Naive B cell (primary cell): ENCODE measurements at regions not wholly inside any gene's neighbourhood (a gene's known extent, or its start where the extent isn't known, plus 50 kb on each side); places are given as distances from the start of the nearest gene placed in this dataset.
"Not testable (repeated sequence)": the region's sequence is repeated elsewhere in the genome, so short reads cannot be mapped to it uniquely, and the experiment has no call there.

Experiments used
- ATAC-seq, 2 donors: fragments of 150-1000 bp; cut with Tn5 transposase; 2 replicates each; pipeline ENCODE4 v1.10.0; 2021; ENCODE audit warnings: low read depth in 2 of 2, mild to moderate bottlenecking in 2 of 2, moderate library complexity in 2 of 2
- DNase-seq: peaks from one replicate; pipeline ENCODE4 v3.0.0; 2022
- H3K27ac Mint-ChIP-seq, 6 donors: one replicate each; pipeline ENCODE4 v1.8.0; 2020 to 2022; ENCODE audit warnings: mild to moderate bottlenecking in 6 of 6, mixed read lengths in 6 of 6, moderate library complexity in 5 of 6, inconsistent platforms in 2 of 6
- H3K27me3 Mint-ChIP-seq, 3 donors: one replicate each; pipeline ENCODE4 v1.8.0; 2021 to 2022; ENCODE audit warnings: mixed read lengths in 3 of 3, mild to moderate bottlenecking in 1 of 3
- H3K36me3 Mint-ChIP-seq, 2 donors: one replicate each; pipeline ENCODE4 v1.8.0; 2020 to 2022; ENCODE audit warnings: mixed read lengths in 2 of 2, inconsistent platforms in 1 of 2, mild to moderate bottlenecking in 1 of 2
- H3K4me1 Mint-ChIP-seq, 3 donors: one replicate each; pipeline ENCODE4 v1.8.0; 2020 to 2022; ENCODE audit warnings: mixed read lengths in 3 of 3, inconsistent platforms in 1 of 3, mild to moderate bottlenecking in 1 of 3, moderate library complexity in 1 of 3
- H3K4me3 Mint-ChIP-seq, 8 donors: one replicate each; pipeline ENCODE4 v1.8.0; 2020 to 2022; ENCODE audit warnings: mild to moderate bottlenecking in 8 of 8, mixed read lengths in 8 of 8, moderate library complexity in 8 of 8, inconsistent platforms in 2 of 8
- H3K9me3 Mint-ChIP-seq, 7 donors: one replicate each; pipeline ENCODE4 v1.8.0; 2020 to 2022; ENCODE audit warnings: mixed read lengths in 7 of 7, mild to moderate bottlenecking in 5 of 7, inconsistent platforms in 2 of 7, moderate library complexity in 1 of 7

DNA sequence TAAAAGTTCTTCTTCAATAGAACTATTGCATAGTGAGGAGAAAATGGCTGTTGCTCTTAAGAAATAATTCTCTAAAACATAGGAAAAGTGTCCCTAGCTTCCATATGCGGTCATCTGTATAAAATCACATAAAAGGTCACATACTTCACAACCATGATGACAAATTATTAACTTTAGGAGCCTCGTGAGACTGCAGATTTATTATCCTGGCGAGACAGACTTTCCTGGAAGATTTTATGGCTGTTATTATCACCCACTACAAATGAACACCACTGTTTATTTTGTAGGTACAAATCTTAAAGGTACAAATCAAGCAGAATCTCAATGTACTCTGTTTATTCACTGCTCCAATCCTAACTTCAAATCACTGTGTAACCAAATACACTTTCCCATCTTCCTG is 55.0 kb upstream of the AGAP4 start:
- not testable (repeated sequence) for DNase-seq, H3K4me1 Mint-ChIP-seq, H3K27me3 Mint-ChIP-seq, ATAC-seq, H3K9me3 Mint-ChIP-seq, H3K36me3 Mint-ChIP-seq, H3K4me3 Mint-ChIP-seq, H3K27ac Mint-ChIP-seq

DNA sequence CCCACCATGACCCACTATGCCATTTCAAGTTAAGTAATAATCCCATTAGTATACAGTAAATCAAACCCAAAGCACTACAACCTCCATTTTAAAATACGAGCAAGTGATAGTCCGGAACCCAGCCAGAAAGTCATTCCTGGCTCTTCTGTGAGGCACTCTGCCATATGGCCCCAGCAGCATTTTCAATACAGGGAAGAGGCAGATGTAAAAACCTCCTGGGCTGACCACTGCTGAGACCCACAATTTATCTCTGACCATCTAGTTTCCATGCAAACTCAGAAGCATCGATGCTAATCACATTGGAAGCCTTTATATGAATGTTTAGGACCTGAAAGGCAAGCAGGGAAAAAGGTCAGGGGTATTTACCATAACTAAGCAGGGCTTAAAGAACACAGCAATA is 56.3 kb upstream of the AGAP4 start:
- not testable (repeated sequence) for DNase-seq, H3K27ac Mint-ChIP-seq, H3K9me3 Mint-ChIP-seq, H3K4me1 Mint-ChIP-seq, ATAC-seq, H3K36me3 Mint-ChIP-seq, H3K27me3 Mint-ChIP-seq, H3K4me3 Mint-ChIP-seq

DNA sequence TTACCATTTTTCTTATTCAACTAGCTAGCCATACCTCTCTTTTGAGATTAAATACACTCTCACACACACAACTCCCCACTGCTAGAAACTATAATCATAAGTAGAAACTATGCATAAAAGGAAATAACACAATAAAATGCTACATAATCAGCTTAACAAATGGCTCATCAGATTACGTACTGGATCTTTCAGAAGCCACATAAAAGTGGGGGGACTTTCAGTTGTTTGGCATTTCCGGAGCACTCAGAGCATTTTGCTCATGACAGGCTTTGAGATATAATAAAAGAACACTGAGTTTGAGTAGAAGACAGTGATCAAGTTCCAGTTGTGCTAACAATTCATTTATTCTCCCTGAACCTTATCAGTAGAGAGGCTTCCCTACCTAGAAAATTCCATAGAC is 56.8 kb upstream of the AGAP4 start:
- H3K4me1 Mint-ChIP-seq, ATAC-seq, DNase-seq, H3K36me3 Mint-ChIP-seq, H3K9me3 Mint-ChIP-seq, H3K4me3 Mint-ChIP-seq, H3K27ac Mint-ChIP-seq, H3K27me3 Mint-ChIP-seq: not testable (repeated sequence)

DNA sequence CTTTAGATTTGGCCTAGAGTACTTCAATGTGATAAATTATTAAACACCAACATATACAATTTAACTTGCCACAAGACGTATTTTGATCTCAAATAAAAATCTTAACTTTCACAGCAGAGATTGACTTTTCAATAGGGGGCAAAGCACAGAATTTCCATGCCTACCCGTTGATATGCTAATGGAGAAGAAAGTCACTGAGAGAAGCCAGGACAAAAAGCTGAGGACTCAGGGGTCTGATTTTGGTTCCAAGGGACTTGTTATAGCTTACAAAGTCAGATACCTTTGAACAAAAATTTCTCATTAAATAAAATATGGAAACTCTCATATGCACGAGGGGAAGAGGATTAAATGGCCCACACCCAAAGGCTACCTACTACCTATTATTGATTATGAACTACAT is 59.1 kb upstream of the TIMM23 start:
- H3K27ac Mint-ChIP-seq, DNase-seq, H3K36me3 Mint-ChIP-seq, H3K4me1 Mint-ChIP-seq, H3K9me3 Mint-ChIP-seq, H3K4me3 Mint-ChIP-seq, ATAC-seq, H3K27me3 Mint-ChIP-seq: not testable (repeated sequence)

DNA sequence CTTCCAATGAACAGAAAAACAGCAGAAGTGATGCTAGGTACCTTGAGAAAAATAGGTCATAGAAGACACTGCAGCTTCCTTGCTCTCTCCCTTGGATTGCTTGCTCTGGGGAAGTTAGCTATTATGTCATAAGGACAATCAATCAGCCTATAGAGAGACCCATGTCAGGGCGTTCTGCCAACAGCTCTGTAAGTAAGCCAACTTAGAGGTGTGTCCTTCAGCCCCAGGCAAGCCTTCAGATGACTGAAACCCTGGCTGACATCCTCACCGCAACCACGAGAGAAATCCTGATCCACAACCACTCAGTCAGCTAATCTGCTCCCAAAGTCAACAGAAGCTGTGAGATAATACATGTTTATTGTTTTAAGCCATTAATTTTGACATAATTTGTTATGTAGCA is 57.5 kb upstream of the TIMM23 start:
- H3K4me3 Mint-ChIP-seq, H3K27me3 Mint-ChIP-seq, ATAC-seq, H3K9me3 Mint-ChIP-seq, H3K4me1 Mint-ChIP-seq, DNase-seq, H3K27ac Mint-ChIP-seq: not testable (repeated sequence)
- peaks cover 0 to 12% of the 10 kb centered on the region in 2 donors for H3K36me3 Mint-ChIP-seq

DNA sequence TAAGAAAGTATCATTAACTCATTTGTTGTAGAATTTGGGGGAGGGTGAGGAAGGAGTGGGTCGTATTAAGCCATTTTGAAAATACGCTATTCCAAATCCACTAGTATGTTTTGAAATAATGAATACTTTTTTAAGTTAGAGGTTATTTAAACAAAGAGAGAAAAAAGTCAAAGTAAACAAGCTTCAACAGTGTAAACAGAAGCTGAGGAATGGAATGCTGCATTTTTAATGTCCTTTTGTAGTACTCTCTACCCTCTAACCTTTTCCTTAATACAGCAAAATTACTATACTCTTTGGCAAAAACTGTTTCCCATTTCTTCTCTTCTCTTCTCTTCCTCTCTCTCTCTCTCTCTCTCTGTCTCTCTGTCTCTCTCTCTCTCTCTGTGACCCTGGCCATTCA is 56.7 kb upstream of the TIMM23 start:
- not testable (repeated sequence) for H3K4me1 Mint-ChIP-seq, H3K9me3 Mint-ChIP-seq, ATAC-seq, DNase-seq, H3K4me3 Mint-ChIP-seq, H3K27me3 Mint-ChIP-seq
- peak overlapping the region in 2 of 6 donors; percentile 21 to 54 for H3K27ac Mint-ChIP-seq
- peaks cover 0 to 12% of the 10 kb centered on the region in 2 donors for H3K36me3 Mint-ChIP-seq

DNA sequence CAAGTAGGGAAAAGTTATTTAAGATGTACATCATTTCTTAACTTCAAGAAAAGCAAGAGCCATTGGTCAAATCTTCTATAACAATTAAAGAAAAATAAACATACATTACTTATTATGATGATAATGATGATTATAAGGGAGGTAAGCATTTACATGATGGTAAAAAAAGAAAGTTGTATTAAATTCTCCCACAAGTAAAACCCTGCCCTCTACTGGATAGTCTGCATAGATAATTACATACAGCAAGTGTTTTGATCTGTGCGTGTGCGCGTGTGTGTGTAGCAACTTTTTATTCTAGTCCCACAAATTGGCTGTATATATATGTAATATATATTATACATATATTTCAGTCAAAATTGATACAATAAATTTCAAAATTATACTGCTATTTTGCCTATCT is 51.4 kb upstream of the TIMM23 start:
- H3K4me3 Mint-ChIP-seq, H3K27me3 Mint-ChIP-seq, H3K36me3 Mint-ChIP-seq, H3K9me3 Mint-ChIP-seq, H3K4me1 Mint-ChIP-seq, DNase-seq, ATAC-seq, H3K27ac Mint-ChIP-seq: not testable (repeated sequence)
